ENCODE measurements at regions not wholly inside any gene's neighbourhood (a gene's known extent, or its start where the extent isn't known, plus 50 kb on each side); places are given as distances from the start of the nearest gene placed in this dataset.

- TF ChIP-seq, protein P1, sequence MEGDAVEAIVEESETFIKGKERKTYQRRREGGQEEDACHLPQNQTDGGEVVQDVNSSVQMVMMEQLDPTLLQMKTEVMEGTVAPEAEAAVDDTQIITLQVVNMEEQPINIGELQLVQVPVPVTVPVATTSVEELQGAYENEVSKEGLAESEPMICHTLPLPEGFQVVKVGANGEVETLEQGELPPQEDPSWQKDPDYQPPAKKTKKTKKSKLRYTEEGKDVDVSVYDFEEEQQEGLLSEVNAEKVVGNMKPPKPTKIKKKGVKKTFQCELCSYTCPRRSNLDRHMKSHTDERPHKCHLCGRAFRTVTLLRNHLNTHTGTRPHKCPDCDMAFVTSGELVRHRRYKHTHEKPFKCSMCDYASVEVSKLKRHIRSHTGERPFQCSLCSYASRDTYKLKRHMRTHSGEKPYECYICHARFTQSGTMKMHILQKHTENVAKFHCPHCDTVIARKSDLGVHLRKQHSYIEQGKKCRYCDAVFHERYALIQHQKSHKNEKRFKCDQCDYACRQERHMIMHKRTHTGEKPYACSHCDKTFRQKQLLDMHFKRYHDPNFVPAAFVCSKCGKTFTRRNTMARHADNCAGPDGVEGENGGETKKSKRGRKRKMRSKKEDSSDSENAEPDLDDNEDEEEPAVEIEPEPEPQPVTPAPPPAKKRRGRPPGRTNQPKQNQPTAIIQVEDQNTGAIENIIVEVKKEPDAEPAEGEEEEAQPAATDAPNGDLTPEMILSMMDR (IDR thresholded peaks at IDR 0.05), result no peak
- TF ChIP-seq POLR2AphosphoS5 (IDR thresholded peaks at IDR 0.05) (no peak), POLR2A (IDR thresholded peaks at IDR 0.05) (no peak), EP300 (IDR thresholded peaks at IDR 0.05) (no peak)
Measured at GRCh38 chr5:143665866-143666265, 146.1 kb upstream of the HMHB1 start.
